ENCODE measurements at regions not wholly inside any gene's neighbourhood (a gene's known extent, or its start where the extent isn't known, plus 50 kb on each side); places are given as distances from the start of the nearest gene placed in this dataset.

DNA sequence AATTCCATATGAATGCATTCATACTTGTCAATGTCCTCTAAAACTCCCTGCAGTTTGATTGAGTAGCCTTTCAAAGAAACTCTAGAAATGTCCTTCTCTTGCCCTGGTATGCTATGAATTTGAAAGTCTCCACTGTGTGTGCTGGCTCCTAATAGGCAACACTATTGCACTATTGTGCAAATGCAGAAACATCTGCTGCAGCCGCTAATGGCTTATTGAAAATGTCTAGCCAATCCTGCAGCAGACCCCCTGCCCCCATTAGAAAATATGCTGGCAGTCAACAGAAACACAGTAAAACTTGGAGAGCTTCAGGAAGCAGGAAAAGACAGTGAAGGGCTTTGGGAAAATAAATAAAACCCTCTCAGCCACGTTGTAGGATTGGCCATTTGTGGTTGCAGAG is 87.3 kb upstream of the GRAMD2B start:
- CTCF ChIA-PET = interaction anchor here (0.6 to 7.7 kb wide), 3 partner anchors 17 to 203 kb away, joined by 3 to 119 read pairs (median 5); no protein-coding TSS in a partner anchor
- DNase-seq = no peak
- H3K9me3 Mint-ChIP-seq = no peaks in the 10 kb centered on the region
- H3K36me3 Mint-ChIP-seq = no peaks in the 10 kb centered on the region
- intact Hi-C loops (cut with micrococcal nuclease) = no loop called here
- H3K27ac Mint-ChIP-seq = no peak overlapping the region
- H3K27me3 Mint-ChIP-seq = no peaks in the 10 kb centered on the region
- POLR2A ChIA-PET = no interaction called here
- no peaks in the 10 kb centered on the region for H3K4me1 Mint-ChIP-seq (ENCODE audit: low read depth)
- H3K4me3 Mint-ChIP-seq = no peak overlapping the region

DNA sequence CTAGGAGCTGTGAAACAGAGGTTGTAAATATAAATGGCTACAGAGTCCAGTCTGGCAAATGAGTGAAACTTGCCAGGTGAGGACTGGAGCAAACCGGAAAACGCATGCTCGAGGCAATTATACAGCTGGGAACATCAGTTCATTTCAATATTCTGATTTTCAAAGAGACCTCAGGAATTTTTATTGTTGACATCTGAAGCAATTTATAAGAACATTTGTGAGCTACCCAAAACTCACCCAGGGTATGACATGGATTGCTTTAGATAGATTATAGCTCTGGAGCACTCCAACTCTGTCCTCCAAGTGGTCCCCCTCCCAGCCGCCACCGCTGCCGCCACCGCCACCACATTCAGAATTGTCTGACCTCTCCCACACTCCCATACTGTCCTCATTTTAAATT is 84.6 kb upstream of the GRAMD2B start:
- no peaks in the 10 kb centered on the region for H3K9me3 Mint-ChIP-seq
- POLR2A ChIA-PET = no interaction called here
- no peak overlapping the region for H3K27ac Mint-ChIP-seq
- H3K4me3 Mint-ChIP-seq = no peak overlapping the region
- H3K27me3 Mint-ChIP-seq = peaks cover 11% of the 10 kb centered on the region
- DNase-seq = no peak
- intact Hi-C loops (cut with micrococcal nuclease) = loop anchor here (1.0 kb wide), 3 partner anchors 162 to 262 kb away; partner anchors contain the start of gene PHAX
- no peaks in the 10 kb centered on the region for H3K36me3 Mint-ChIP-seq
- H3K4me1 Mint-ChIP-seq (ENCODE audit: low read depth) = no peaks in the 10 kb centered on the region
- CTCF ChIA-PET = interaction anchor here (0.6 to 7.7 kb wide), 14 partner anchors 9 to 263 kb away, joined by 3 to 119 read pairs (median 6); partner anchors contain the start of gene PHAX

- POLR2A ChIA-PET = no interaction called here
- DNase-seq = peak; percentile 29
- H3K27me3 Mint-ChIP-seq = peaks cover 12% of the 10 kb centered on the region
- intact Hi-C loops (cut with micrococcal nuclease) = loop anchor here (1.0 kb wide), 3 partner anchors 161 to 261 kb away; partner anchors contain the start of gene PHAX
- H3K27ac Mint-ChIP-seq = no peak overlapping the region
- H3K4me1 Mint-ChIP-seq (ENCODE audit: low read depth) = no peaks in the 10 kb centered on the region
- no peak overlapping the region for H3K4me3 Mint-ChIP-seq
- H3K36me3 Mint-ChIP-seq = no peaks in the 10 kb centered on the region
- no peaks in the 10 kb centered on the region for H3K9me3 Mint-ChIP-seq
- CTCF ChIA-PET = interaction anchor here (0.8 to 7.7 kb wide), 16 partner anchors 10 to 1153 kb away, joined by 3 to 119 read pairs (median 4); partner anchors contain the start of gene PHAX
Observed at GRCh38 chr5:126339215-126339805, 83.9 kb upstream of the GRAMD2B start.

DNA sequence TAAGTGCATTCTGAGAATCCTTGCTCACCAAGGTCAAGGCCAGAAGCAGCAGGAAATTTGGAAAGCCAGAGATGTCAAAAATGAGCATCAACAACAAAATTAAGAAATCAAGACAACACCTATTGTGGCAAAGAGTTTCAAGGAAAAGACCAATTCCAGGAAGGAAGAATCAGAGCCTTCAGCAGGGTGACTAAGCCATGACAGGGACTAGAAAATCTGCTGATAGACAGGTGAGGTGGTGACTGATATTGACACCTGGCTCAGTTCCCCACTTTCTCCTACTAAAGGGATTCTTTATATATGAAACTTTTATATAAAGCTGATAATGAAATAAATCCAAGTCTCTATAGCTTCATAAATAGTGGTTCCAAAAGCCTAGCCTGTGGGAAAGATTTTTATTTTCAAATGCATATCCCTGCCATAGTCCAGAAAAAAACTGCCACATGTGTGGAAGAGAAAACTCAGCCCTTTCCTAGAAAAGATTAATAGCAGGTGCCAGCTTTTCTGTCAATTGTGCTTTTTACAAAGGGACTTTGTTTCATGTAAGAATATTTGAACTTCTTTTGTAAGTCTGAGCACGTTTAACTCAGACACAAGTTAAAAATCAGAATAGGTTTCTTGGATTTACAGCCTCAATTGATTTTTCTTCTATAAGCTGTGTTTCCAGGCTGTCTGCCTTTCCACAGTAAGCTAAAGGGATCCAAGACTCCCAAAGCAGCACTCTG is 81.1 kb upstream of the GRAMD2B start:
- H3K27ac Mint-ChIP-seq = no peak overlapping the region
- ChIA-PET CTCF (interaction anchor here (0.6 to 7.7 kb wide), 8 partner anchors 9 to 1476 kb away, joined by 3 to 119 read pairs (median 5); no protein-coding TSS in a partner anchor), POLR2A (interaction anchor here (0.6 kb wide), 1 partner anchor 234 kb away, joined by 3 read pairs; no protein-coding TSS in a partner anchor)
- no peaks in the 10 kb centered on the region for H3K36me3 Mint-ChIP-seq
- H3K27me3 Mint-ChIP-seq = peaks cover 20% of the 10 kb centered on the region
- no peaks in the 10 kb centered on the region for H3K4me1 Mint-ChIP-seq (ENCODE audit: low read depth)
- H3K9me3 Mint-ChIP-seq = no peaks in the 10 kb centered on the region
- no peak for DNase-seq
- intact Hi-C loops (cut with micrococcal nuclease) = no loop called here
- H3K4me3 Mint-ChIP-seq = no peak overlapping the region

GRCh38 chr5:126348855-126349635 is 74.2 kb upstream of the GRAMD2B start:
- no peak overlapping the region for H3K27ac Mint-ChIP-seq
- ChIA-PET CTCF (interaction anchor here (1.1 to 6.3 kb wide), 6 partner anchors 8 to 252 kb away, joined by 3 to 39 read pairs (median 8); partner anchors contain the start of gene PHAX), POLR2A (interaction anchor here (0.5 kb wide), 1 partner anchor 194 kb away, joined by 4 read pairs; no protein-coding TSS in a partner anchor)
- peaks cover 17% of the 10 kb centered on the region for H3K27me3 Mint-ChIP-seq
- no peak for DNase-seq
- no peak overlapping the region for H3K4me3 Mint-ChIP-seq
- intact Hi-C loops (cut with micrococcal nuclease) = no loop called here
- H3K9me3 Mint-ChIP-seq = no peaks in the 10 kb centered on the region
- peaks cover 2% of the 10 kb centered on the region for H3K4me1 Mint-ChIP-seq (ENCODE audit: low read depth)
- H3K36me3 Mint-ChIP-seq = no peaks in the 10 kb centered on the region

DNA sequence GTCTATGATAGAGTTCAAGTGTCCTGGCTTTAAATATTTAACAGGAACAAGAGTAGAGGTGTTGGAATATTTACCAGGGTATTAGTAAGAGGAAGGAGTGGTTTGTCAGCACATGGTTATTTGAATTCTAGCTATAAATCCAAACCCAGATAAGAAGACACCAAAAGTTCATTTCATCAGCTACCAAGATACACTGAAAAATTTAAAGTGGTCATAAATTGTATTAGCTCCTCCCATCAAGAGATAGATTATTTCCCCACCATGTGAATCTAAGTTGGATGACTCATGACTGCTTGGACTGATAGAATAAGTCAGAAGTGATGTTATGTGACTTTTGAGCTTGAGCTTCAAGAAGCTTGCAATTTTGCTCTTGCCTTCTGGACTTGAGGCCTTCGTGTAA is 72.1 kb upstream of the GRAMD2B start:
- DNase-seq = no peak
- H3K4me1 Mint-ChIP-seq (ENCODE audit: low read depth) = peaks cover 4% of the 10 kb centered on the region
- no peaks in the 10 kb centered on the region for H3K36me3 Mint-ChIP-seq
- peaks cover 9% of the 10 kb centered on the region for H3K27me3 Mint-ChIP-seq
- no peaks in the 10 kb centered on the region for H3K9me3 Mint-ChIP-seq
- ChIA-PET CTCF (interaction anchor here (0.7 to 6.3 kb wide), 7 partner anchors 9 to 1151 kb away, joined by 3 to 39 read pairs (median 5); no protein-coding TSS in a partner anchor), POLR2A (no interaction called here)
- H3K27ac Mint-ChIP-seq = no peak overlapping the region
- intact Hi-C loops (cut with micrococcal nuclease) = loop anchor here (5.0 kb wide), 1 partner anchor 251 kb away; the partner anchor contains the start of gene PHAX
- no peak overlapping the region for H3K4me3 Mint-ChIP-seq

DNA sequence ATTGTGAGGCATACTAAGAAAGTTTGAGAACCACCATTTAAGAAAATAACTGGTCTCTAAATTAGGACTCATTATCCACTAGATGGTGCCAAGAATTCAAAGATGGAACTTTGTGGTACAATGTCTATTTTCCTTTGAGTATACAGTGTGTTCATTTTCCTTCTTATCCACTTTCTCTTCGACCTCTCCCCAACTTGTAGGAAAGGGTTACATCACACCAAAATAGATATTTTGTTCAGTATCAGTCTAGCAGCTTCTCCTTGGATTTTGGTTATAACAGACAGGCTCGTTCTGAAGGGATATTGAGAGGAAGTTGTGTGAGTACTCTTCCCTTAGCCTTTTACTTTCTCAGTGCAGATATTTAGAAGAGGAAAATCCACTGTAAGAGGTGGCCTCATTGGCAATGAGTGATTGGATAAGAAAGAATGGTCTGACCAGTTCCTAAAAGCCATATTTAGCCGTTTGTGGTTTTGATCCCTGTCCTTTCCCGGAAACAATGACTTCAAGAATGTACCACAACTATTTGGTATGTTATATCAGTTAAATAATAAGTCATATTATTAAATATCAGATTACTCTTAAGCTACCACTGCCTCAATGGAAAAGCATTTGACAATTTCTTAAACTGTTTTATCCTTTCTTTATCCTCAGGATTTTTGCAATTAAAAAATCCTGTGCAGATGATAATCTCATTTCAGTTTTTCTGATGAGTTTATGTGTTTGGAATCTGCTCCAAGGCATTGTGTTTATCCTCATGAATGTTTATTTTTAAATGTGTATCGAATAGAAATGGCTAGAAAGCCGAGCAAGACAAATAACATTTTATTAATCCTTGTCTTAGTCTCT is 69.0 kb upstream of the GRAMD2B start:
- Mint-ChIP-seq H3K4me3 (no peak overlapping the region), H3K36me3 (no peaks in the 10 kb centered on the region), H3K27me3 (peaks cover under 1% of the 10 kb centered on the region), H3K27ac (no peak overlapping the region), H3K4me1 (ENCODE audit: low read depth) (peaks cover 4% of the 10 kb centered on the region), H3K9me3 (no peaks in the 10 kb centered on the region)
- POLR2A ChIA-PET = no interaction called here
- intact Hi-C loops (cut with micrococcal nuclease) = loop anchor here (1.0 to 5.0 kb wide), 4 partner anchors 139 to 248 kb away; partner anchors contain the start of gene PHAX
- no peak for DNase-seq
- CTCF ChIA-PET = interaction anchor here (0.7 to 7.9 kb wide), 19 partner anchors 12 to 974 kb away, joined by 3 to 111 read pairs (median 3); partner anchors contain the start of gene GRAMD2B

DNA sequence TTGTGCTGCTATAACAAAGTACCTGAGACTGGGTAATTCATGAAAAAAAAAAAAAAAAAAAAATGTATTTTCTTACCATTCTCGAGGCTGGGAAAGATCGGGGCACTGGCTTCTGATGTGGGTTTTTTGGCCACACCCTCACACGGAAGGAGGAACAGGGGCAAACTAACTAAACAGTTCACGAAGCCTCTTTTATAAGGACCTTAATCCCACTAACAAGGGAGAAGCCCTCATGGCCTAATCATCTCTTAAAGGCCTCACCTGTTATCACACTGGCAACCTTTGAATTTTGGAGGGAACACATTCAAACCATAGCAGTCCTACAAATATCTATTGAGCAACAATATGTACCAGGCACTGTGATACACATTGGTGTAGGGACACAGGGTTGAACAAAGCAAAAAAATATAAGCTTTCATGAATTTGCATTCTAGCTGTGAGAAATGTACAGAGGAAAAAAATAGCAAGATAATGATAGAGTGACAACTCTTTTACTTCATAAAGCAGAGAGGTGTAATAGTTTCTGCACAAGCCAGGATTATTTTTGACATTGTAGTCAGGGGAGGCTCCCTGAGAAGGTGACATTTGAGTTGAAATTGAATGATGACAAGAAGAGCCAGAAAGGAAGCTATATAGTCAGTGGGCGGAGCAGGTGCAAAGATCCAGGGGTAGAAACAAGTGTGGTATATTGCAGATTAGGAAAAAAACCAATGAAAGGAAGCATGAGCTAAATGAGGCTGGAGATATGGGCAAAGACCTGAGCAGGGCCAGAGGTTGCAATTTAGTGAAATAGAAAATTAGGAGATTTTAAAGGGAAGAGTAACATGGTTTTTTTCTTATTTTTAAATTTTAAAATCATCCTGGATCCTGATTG is 68.1 kb upstream of the GRAMD2B start:
- Mint-ChIP-seq H3K36me3 (no peaks in the 10 kb centered on the region), H3K4me3 (no peak overlapping the region), H3K9me3 (no peaks in the 10 kb centered on the region), H3K27me3 (no peaks in the 10 kb centered on the region), H3K27ac (no peak overlapping the region), H3K4me1 (ENCODE audit: low read depth) (peaks cover 4% of the 10 kb centered on the region)
- CTCF ChIA-PET = interaction anchor here (0.8 to 7.9 kb wide), 11 partner anchors 10 to 195 kb away, joined by 3 to 111 read pairs (median 4); partner anchors contain the start of gene GRAMD2B
- intact Hi-C loops (cut with micrococcal nuclease) = loop anchor here (1.0 to 5.0 kb wide), 4 partner anchors 138 to 247 kb away; partner anchors contain the start of gene PHAX
- POLR2A ChIA-PET = no interaction called here
- DNase-seq = no peak

- H3K27me3 Mint-ChIP-seq = no peaks in the 10 kb centered on the region
- intact Hi-C loops (cut with micrococcal nuclease) = no loop called here
- peaks cover 4% of the 10 kb centered on the region for H3K4me1 Mint-ChIP-seq (ENCODE audit: low read depth)
- H3K4me3 Mint-ChIP-seq = no peak overlapping the region
- no peaks in the 10 kb centered on the region for H3K9me3 Mint-ChIP-seq
- H3K36me3 Mint-ChIP-seq = no peaks in the 10 kb centered on the region
- H3K27ac Mint-ChIP-seq = no peak overlapping the region
- no peak for DNase-seq
- POLR2A ChIA-PET = no interaction called here
- CTCF ChIA-PET = interaction anchor here (0.8 to 7.9 kb wide), 5 partner anchors 11 to 183 kb away, joined by 3 to 111 read pairs (median 4); no protein-coding TSS in a partner anchor
Observed at GRCh38 chr5:126355940-126356339, 67.3 kb upstream of the GRAMD2B start.

- Mint-ChIP-seq H3K27me3 (no peaks in the 10 kb centered on the region), H3K27ac (no peak overlapping the region), H3K4me1 (ENCODE audit: low read depth) (peaks cover 4% of the 10 kb centered on the region), H3K9me3 (no peaks in the 10 kb centered on the region), H3K36me3 (no peaks in the 10 kb centered on the region), H3K4me3 (no peak overlapping the region)
- intact Hi-C loops (cut with micrococcal nuclease) = no loop called here
- DNase-seq = no peak
- ChIA-PET CTCF (interaction anchor here (1.4 to 7.9 kb wide), 3 partner anchors 21 to 181 kb away, joined by 3 to 111 read pairs (median 94); no protein-coding TSS in a partner anchor), POLR2A (no interaction called here)
Observed at GRCh38 chr5:126357585-126358342, 65.4 kb upstream of the GRAMD2B start.

All from activated CD4-positive, alpha-beta memory T cell treated with anti-CD3 and anti-CD28 coated beads for 36 hours (primary cell).